ENCODE measurements at regions not wholly inside any gene's neighbourhood (a gene's known extent, or its start where the extent isn't known, plus 50 kb on each side); places are given as distances from the start of the nearest gene placed in this dataset.

GRCh38 chr9:81317223-81317622, 372.1 kb downstream of the TLE1 start:
- TF ChIP-seq POLR2AphosphoS5 (IDR thresholded peaks at IDR 0.05; ENCODE audit: borderline replicate concordance, low read depth, low read length) (no peak), EZH2 (IDR thresholded peaks at IDR 0.05) (no peak)
